ENCODE measurements at regions not wholly inside any gene's neighbourhood (a gene's known extent, or its start where the extent isn't known, plus 50 kb on each side); places are given as distances from the start of the nearest gene placed in this dataset.

DNA sequence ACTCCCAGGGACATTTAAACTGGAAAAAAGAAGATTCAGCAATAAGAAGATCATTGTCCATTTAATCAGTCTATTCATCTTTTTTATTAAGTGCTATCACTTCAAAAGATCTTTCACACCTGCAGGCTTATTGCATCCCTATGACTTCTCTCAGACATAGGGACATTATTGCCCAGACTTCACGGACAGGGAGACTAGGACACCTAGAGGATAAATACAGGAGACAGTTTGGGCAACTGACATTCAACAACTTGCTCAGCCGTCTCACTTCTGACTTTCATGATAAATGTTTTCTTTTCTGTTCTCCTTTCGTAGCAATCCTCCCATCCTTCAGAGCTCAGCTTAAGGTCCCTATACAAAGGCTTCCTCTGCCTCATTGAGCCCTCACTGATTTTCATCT, 84.3 kb downstream of the TMEM30B start:
- DNase-seq, result no peak
- in situ Hi-C loops (cut with HindIII; ENCODE audit: low pct_ligation_motif_present, low pct_unique_long_range_greater_than_20kb, low sequenced_read_pairs), result no loop called here

GRCh38 chr14:61196034-61196433, 85.1 kb downstream of the TMEM30B start:
- in situ Hi-C loops (cut with HindIII; ENCODE audit: low pct_ligation_motif_present, low pct_unique_long_range_greater_than_20kb, low sequenced_read_pairs), result no loop called here
- no peak for DNase-seq

- in situ Hi-C loops (cut with HindIII; ENCODE audit: low pct_ligation_motif_present, low pct_unique_long_range_greater_than_20kb, low sequenced_read_pairs), result no loop called here
- no peak for DNase-seq
These were observed 87.7 kb downstream of the TMEM30B start for GRCh38 chr14:61193476-61193875.

GRCh38 chr14:61192989-61193388, 88.1 kb downstream of the TMEM30B start:
- in situ Hi-C loops (cut with HindIII; ENCODE audit: low pct_ligation_motif_present, low pct_unique_long_range_greater_than_20kb, low sequenced_read_pairs), result no loop called here
- no peak for DNase-seq

GRCh38 chr14:61191733-61192132, 89.4 kb downstream of the TMEM30B start:
- DNase-seq, result no peak
- in situ Hi-C loops (cut with HindIII; ENCODE audit: low pct_ligation_motif_present, low pct_unique_long_range_greater_than_20kb, low sequenced_read_pairs), result no loop called here

DNA sequence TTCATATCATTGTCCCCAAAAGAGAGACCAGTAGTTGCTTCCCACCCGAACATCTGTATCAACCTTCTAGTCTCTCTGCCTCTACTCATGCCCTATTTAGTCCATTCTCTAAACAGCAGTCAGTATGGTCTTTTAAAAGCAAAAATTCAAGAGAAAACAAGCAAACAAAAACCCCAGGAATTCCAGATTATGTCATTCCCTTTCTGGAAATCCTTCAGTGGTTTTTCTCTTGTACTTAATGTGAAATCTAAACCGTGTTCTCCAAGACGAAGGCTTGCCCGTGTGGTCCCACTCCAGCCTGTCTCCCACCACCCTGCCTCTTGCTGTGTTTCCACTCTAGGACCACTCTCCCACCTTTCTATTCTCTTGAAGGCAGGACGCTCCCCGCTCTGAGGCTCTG, 90.8 kb downstream of the TMEM30B start:
- in situ Hi-C loops (cut with HindIII; ENCODE audit: low pct_ligation_motif_present, low pct_unique_long_range_greater_than_20kb, low sequenced_read_pairs), result no loop called here
- DNase-seq, result no peak

- in situ Hi-C loops (cut with HindIII; ENCODE audit: low pct_ligation_motif_present, low pct_unique_long_range_greater_than_20kb, low sequenced_read_pairs), result no loop called here
- peak; percentile 71 for DNase-seq
These were observed 91.9 kb downstream of the TMEM30B start for GRCh38 chr14:61188978-61189808.

GRCh38 chr14:61188196-61188595, 92.9 kb downstream of the TMEM30B start:
- peak; percentile 66 for DNase-seq
- in situ Hi-C loops (cut with HindIII; ENCODE audit: low pct_ligation_motif_present, low pct_unique_long_range_greater_than_20kb, low sequenced_read_pairs), result no loop called here

DNA sequence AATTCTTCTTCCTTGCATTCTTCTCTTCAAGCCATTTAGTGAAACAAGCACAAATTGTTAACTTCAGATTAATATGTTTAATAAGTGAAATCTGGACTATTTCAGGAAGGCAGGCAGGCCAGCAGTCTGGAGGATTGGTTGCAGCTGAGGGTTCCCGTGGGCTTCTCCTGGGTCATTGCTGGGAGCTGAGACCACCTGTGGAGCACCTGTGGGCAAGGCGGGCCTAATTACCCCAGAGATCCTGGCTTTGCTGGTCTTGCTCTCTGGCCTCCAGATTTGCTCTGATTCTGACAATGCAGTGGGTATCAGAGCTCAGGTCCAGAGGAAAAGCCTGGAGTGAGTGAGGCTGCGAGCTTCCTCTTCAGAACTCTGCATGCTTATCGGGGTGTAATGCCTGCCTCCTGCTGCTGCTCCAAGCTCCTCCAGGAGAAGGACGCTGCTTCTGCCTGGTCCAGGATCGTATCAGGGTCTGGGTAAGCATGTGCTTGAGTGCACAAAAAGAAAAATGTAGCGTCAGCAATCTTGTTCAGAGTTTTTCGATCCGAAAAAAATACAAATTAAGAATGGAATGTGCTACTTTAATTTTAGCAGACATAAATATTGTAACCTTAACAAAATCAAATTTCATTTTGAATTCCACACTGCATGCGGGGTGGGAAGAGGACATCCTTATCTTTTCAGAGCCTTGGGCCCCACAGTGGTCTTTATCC, 93.8 kb downstream of the TMEM30B start:
- in situ Hi-C loops (cut with HindIII; ENCODE audit: low pct_ligation_motif_present, low pct_unique_long_range_greater_than_20kb, low sequenced_read_pairs), result no loop called here
- no peak for DNase-seq

DNA sequence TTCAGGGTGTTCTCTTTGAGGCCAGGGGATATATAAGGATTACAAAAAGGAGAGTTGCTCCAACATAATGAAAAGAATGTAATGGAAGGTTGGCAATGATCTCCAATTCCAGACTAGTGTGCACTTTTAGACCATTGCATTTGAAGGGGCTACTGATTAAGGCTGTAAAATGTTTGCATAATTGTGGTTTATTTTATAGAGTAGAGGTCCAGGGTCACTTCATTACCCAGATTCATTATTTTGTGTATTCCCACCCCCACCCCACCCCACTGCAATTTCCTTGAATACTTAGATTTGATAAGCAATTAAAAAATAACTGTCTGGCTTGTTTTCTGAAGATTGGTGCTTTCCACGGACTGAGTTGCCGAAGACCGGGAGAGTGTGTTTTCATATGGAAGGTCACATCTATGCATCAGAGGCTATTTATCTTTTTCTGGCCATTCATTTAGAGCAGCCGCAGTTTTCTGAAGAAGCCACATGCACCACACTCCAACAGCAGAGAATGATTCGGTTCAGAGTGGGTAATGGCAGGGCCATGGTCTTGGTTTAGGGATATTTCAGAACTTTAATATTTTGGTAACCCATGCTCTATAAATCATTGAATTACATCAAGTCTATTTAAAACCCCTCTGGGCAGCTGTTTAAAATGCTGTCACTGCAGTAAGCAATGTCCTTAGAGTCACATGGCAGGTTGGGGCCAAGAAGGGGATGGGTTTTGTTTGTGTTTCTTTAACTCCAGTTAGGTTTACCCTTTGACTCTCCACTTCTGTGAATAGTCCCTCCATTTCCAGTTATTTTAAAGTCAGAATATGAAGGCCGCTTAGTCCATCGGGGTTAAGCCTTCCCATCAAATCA, 94.6 kb downstream of the TMEM30B start:
- DNase-seq, result no peak
- in situ Hi-C loops (cut with HindIII; ENCODE audit: low pct_ligation_motif_present, low pct_unique_long_range_greater_than_20kb, low sequenced_read_pairs), result no loop called here

- no peak for DNase-seq
- in situ Hi-C loops (cut with HindIII; ENCODE audit: low pct_ligation_motif_present, low pct_unique_long_range_greater_than_20kb, low sequenced_read_pairs), result no loop called here
These were observed 95.6 kb downstream of the TMEM30B start for GRCh38 chr14:61185534-61185933.

DNA sequence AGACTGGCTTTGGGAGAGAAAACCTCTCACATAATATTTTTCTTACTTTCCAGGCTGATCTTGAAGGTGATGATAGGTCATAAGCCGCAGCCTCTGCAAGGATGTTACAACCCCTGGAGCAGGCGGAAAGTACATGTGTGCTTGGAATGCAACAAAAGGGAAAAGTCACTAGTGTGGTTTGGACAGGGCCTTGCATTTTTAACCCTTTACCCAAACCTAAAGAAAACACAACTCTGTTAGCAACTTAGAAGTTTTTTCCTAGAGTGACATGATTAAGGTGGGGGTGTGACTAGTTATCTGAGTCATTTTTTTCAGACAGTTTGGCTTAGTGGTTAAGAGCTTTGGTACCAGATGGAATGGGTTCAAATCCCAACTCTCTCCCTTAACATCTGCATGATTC, 97.0 kb downstream of the TMEM30B start:
- DNase-seq, result no peak

GRCh38 chr14:61183196-61183885, 97.8 kb downstream of the TMEM30B start:
- DNase-seq, result no peak

More for the DNA sequence above, 97.0 kb downstream of the TMEM30B start:
- in situ Hi-C loops (cut with HindIII; ENCODE audit: low pct_ligation_motif_present, low pct_unique_long_range_greater_than_20kb, low sequenced_read_pairs), result no loop called here

DNA sequence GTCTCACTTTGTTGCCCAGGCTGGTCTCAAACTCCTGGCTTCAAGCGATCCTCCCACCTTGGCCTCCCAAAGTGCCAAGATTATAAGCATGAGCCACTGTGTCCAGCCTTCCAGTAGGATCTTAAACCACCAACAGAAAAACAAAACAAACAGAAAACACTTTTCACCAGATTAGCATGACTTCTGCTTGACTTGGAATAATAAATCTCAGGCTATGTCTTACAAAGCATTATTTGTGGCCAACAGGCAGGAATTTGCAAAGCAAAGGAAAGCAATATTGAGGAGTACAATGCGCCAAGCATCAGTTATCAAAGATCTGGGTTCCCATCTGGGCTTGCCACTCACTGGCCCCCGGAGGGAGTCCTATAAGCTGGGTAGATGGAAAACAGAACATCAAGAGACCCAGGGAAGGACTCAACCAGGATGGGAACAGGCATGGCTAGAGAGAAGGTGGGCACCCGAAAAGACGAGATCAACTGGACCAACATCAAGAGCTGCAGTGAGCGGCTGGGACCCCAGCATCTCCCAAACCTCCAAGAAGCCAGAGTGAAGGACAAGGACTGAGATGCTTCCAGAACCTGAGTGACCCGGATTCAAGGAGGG, 101.2 kb downstream of the TMEM30B start:
- peak; percentile 7 for DNase-seq
- in situ Hi-C loops (cut with HindIII; ENCODE audit: low pct_ligation_motif_present, low pct_unique_long_range_greater_than_20kb, low sequenced_read_pairs), result no loop called here

More at GRCh38 chr14:61183196-61183885, 97.8 kb downstream of the TMEM30B start:
- in situ Hi-C loops (cut with HindIII; ENCODE audit: low pct_ligation_motif_present, low pct_unique_long_range_greater_than_20kb, low sequenced_read_pairs), result no loop called here

DNA sequence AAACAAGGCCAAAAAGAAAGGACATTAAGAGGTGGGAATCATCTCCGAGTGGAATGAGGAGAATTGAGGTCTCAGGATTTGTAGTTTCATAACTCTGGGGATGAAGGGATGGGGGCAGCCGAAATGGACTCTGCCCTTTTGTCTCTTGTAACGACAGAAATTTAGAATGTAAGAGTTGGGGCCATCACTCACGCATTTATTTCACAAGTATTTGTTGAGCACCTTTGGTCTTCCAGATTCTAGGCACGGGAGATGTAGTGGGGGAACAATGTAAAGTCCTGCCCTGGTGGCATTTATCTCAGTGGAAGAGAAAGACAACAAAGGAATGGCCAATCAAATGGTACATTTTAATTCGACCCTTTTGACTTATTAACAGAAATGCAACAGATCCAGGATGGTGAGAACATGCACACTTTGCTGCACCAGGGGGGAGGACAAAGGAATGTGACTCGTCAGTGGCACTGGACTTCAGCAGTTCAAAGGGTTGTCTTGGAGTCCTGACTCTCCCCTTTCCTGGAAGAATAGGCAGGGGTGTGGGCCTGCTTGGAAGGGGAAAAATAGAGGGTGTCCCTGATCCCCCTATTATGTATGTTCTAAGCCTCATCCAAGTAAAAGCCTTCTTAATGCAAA, 102.0 kb downstream of the TMEM30B start:
- peak; percentile 92 for DNase-seq
- in situ Hi-C loops (cut with HindIII; ENCODE audit: low pct_ligation_motif_present, low pct_unique_long_range_greater_than_20kb, low sequenced_read_pairs), result no loop called here

- in situ Hi-C loops (cut with HindIII; ENCODE audit: low pct_ligation_motif_present, low pct_unique_long_range_greater_than_20kb, low sequenced_read_pairs), result no loop called here
- DNase-seq, result peak; percentile 95
These were observed 102.7 kb downstream of the TMEM30B start for GRCh38 chr14:61178226-61179060.
